ENCODE measurements at regions not wholly inside any gene's neighbourhood (a gene's known extent, or its start where the extent isn't known, plus 50 kb on each side); places are given as distances from the start of the nearest gene placed in this dataset.

DNA sequence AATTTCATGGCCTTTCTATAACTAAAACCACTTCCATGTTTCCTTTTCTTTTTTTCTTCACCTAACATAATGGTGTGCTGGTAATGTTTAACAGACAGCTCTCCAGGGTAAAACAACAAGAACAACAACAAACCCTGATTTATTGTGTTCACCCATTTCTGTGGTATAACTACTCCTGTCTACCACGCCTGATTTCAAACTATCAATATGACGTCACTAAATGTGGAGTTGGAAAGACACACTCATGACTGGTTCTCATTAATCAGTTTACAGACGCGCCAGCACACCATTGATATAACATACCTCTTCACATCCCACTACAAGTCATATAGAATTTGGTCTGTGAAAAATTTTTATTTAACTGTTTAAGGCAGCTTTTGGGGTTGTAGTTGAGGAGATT lies 142.9 kb downstream of the ARRDC3 start:
- no peak for DNase-seq

DNA sequence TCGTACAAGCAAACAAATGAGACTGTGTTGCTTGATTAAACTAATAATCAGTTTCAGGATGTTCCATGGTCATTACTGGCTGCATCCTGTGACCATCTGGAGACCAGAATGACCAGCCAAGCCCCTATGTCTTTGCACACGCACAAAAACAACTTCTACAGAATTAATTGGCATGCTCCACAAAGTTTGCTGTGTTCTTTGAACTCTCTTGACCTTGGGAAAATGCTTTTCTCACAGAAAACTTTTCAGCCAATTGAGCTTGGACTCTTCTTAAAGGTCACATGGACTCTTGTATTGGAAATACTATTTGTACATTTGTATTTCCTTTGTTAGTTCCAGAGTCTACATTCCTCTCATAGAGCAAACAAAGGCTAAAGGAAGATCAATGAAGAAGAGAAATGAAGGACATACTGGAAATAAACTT lies 147.8 kb downstream of the ARRDC3 start:
- DNase-seq: no peak

DNA sequence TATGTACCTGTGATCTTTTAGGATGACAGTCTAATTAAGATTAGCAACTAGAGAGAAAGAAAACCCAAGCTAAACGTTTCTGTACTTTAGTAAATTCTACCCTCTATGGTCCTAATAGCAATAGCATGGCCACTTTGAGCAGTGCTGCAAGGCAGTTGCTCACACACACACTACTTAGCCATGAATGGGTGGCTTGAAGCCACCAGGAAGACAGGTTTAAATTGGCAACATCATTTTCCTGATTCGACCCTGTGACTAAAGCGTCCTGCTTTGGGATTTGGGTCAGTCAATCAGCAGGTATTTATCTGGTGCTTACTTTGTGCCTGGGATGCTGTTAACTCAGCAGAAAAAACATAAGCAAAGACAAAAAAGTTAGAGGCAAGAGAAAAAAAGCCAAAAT lies 150.6 kb downstream of the ARRDC3 start:
- DNase-seq: no peak

- DNase-seq: no peak
Observed at GRCh38 chr5:91229031-91229727, 153.9 kb downstream of the ARRDC3 start.

GRCh38 chr5:91228188-91228587 lies 154.9 kb downstream of the ARRDC3 start:
- DNase-seq: no peak

- no peak for DNase-seq
Observed at GRCh38 chr5:91225848-91226686, 157.1 kb downstream of the ARRDC3 start.

- DNase-seq: no peak
Observed at GRCh38 chr5:91224969-91225368, 158.1 kb downstream of the ARRDC3 start.

- no peak for DNase-seq
Observed at GRCh38 chr5:91224456-91224855, 158.7 kb downstream of the ARRDC3 start.

- DNase-seq: no peak
Observed at GRCh38 chr5:91223886-91224285, 159.2 kb downstream of the ARRDC3 start.

- DNase-seq: no peak
Observed at GRCh38 chr5:91222482-91222881, 160.6 kb downstream of the ARRDC3 start.

DNA sequence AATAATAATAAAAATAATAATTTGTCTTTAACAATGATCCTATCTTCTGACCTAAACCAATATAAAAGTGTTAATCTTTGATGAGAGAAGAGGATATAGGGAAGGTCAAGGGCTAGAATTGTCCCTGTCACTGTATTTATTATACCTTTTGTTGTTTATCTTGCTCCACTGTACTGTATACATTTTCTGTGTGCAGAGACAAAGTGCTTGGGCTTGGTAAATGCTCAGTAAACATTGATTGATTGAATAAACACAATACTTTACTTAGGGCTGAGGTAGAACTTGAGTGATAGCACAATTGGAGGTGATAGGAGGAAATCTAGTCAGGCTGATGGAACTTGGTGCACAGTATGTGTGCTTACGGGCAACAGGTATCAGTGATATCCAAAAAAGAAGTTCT lies 161.2 kb downstream of the ARRDC3 start:
- DNase-seq: no peak

DNA sequence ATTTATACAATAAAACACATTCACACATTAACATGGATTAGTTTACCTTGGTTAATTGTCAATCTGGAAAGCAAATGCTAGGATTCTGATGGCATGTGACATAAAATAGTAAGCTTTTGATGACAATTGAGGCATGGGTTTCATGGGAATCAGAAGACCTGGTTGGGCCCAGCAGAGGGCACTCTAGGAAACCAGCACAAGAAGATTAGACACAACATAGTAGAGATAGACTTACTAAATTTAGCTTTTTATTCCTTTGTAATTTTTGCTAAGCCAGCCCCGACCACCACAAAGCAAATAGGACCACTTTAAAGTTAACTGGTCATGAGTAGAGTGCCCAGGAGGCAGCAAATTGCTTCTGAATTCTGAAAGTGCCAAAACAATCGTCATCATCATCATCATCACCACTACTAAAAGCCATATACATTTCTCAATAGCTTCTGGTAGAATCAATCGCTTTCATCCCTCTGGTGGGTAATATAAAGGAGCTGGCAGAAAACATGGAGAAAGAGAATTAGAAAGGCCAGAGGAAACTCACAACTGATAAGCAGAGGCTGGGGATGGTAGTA lies 163.2 kb downstream of the ARRDC3 start:
- no peak for DNase-seq

GRCh38 chr5:91219091-91219802 lies 163.9 kb downstream of the ARRDC3 start:
- no peak for DNase-seq

DNA sequence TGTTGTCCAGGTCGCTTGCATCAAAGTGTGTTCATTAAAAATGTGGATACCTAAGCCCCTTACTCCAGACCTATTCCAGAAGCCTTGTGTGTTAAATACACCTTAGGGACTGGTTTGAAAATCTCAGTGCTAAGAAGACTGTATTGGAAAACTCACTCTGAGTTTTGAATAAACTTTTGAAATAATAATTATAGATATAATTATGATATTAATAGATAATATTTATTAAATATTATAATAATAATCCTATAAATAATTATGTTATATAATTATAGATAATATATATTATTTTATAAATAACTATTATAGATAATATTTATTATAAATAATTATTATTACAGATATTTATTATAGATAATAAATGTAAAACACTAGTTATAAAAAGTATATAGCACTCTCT lies 165.3 kb downstream of the ARRDC3 start:
- no peak for DNase-seq

DNA sequence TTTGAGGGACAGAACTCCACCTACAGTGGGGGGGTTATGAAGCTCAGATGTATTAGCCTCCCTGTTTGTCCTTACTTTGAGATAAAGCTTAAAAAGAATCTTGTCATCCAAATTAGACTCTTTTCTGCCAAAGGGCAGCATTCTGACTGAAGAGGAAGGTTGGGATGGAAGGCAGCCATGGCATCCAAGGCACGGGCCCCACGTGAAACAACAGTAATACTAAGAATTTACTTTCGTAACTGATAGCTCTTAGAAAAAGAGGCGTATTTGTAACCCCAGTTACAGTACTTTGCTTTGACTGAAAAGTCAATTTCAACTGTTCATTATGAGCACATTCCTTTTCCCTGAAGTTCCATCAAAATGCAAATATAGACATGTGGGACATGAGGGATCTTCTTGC lies 168.5 kb downstream of the ARRDC3 start:
- no peak for DNase-seq
